Liver (tissue), 8 donors: ENCODE measurements at regions not wholly inside any gene's neighbourhood (a gene's known extent, or its start where the extent isn't known, plus 50 kb on each side); places are given as distances from the start of the nearest gene placed in this dataset.

Source experiments
- DNase-seq: peaks from one replicate; pipeline ENCODE4 v3.0.0-alpha.2; 2017; ENCODE audit warnings: low spot score
- H3K27ac ChIP-seq, 2 donors: one replicate each; pipeline ENCODE4 v1.7.0; 2013; ENCODE audit warnings: inconsistent platforms in 2 of 2, low read length in 2 of 2, control low read depth in 1 of 2, low read depth in 1 of 2, mild to moderate bottlenecking in 1 of 2
- H3K27me3 ChIP-seq, 4 donors: one replicate each; pipeline versions ENCODE4 v1.6.1 to v1.7.0; 2013; ENCODE audit warnings: low read length in 3 of 4, inconsistent platforms in 1 of 4, mild to moderate bottlenecking in 1 of 4, moderate library complexity in 1 of 4; ENCODE audit not compliant: control insufficient read depth in 4 of 4, insufficient read depth in 4 of 4
- H3K36me3 ChIP-seq, 4 donors: one replicate each; pipeline versions ENCODE4 v1.6.1 to v1.7.0; 2013; ENCODE audit warnings: low read length in 3 of 4, mild to moderate bottlenecking in 3 of 4, low read depth in 1 of 4, moderate library complexity in 1 of 4; ENCODE audit not compliant: control insufficient read depth in 4 of 4, insufficient read depth in 3 of 4
- H3K4me1 ChIP-seq, 4 donors: one replicate each; pipeline versions ENCODE4 v1.6.1 to v1.7.0; 2013; ENCODE audit warnings: low read length in 3 of 4, mild to moderate bottlenecking in 3 of 4, moderate library complexity in 1 of 4; ENCODE audit not compliant: control insufficient read depth in 4 of 4, insufficient read depth in 4 of 4
- H3K4me3 ChIP-seq, 3 donors: one replicate each; pipeline versions ENCODE4 v1.6.1 to v1.7.0; 2013; ENCODE audit warnings: low read length in 3 of 3, control low read depth in 1 of 3, low read depth in 1 of 3, mild to moderate bottlenecking in 1 of 3
- H3K9ac ChIP-seq, 2 donors: one replicate each; pipeline ENCODE4 v1.7.0; 2013; ENCODE audit warnings: low read length in 2 of 2, mild to moderate bottlenecking in 2 of 2, moderate library complexity in 2 of 2, control low read depth in 1 of 2, low read depth in 1 of 2
- H3K9me3 ChIP-seq, 4 donors: one replicate each; pipeline versions ENCODE4 v1.6.1 to v1.7.0; 2013; ENCODE audit warnings: low read length in 3 of 4; ENCODE audit not compliant: control insufficient read depth in 4 of 4
- ATF3 ChIP-seq: IDR thresholded peaks from 2 replicates; pipeline ENCODE4 v1.6.1; 2016; ENCODE audit warnings: antibody characterized with exemption
- CTCF ChIP-seq: fragments of 150-350 bp; IDR thresholded peaks from 2 replicates; pipeline ENCODE4 v1.5.1; 2017; ENCODE audit warnings: improper control_type of control experiment, low read depth, low read length; ENCODE audit not compliant: missing input control
- EGR1 ChIP-seq, 2 donors: IDR thresholded peaks; 2 replicates each; pipeline ENCODE4 v1.6.1; 2016 to 2018; ENCODE audit warnings: antibody characterized with exemption in 2 of 2, low read depth in 2 of 2
- FOXA1 ChIP-seq: IDR thresholded peaks from 2 replicates; pipeline ENCODE4 v1.6.1; 2016; ENCODE audit warnings: antibody characterized with exemption
- FOXA2 ChIP-seq: IDR thresholded peaks from 2 replicates; pipeline ENCODE4 v1.6.1; 2016; ENCODE audit warnings: antibody characterized with exemption
- HNF4A ChIP-seq, 2 donors: conservative IDR thresholded peaks; 2 replicates each; pipeline ENCODE4 v1.6.1; 2016; ENCODE audit warnings: antibody characterized with exemption in 2 of 2, mild to moderate bottlenecking in 2 of 2
- HNF4G ChIP-seq: IDR thresholded peaks from 2 replicates; pipeline ENCODE4 v1.6.1; 2016; ENCODE audit warnings: antibody characterized with exemption
- JUND ChIP-seq, 2 donors: IDR thresholded peaks; 2 replicates each; pipeline ENCODE4 v1.6.1; 2016; ENCODE audit warnings: antibody characterized with exemption in 2 of 2
- MAX ChIP-seq: IDR thresholded peaks from 2 replicates; pipeline ENCODE4 v1.6.1; 2016; ENCODE audit warnings: antibody characterized with exemption
- NR2F2 ChIP-seq: IDR thresholded peaks from 2 replicates; pipeline ENCODE4 v1.6.1; 2016; ENCODE audit warnings: antibody characterized with exemption
- RAD21 ChIP-seq, 2 donors: IDR thresholded peaks; 2 replicates each; pipeline ENCODE4 v1.6.1; 2016; ENCODE audit warnings: antibody characterized with exemption in 2 of 2, mild to moderate bottlenecking in 2 of 2
- REST ChIP-seq: IDR thresholded peaks from 2 replicates; pipeline ENCODE4 v1.6.1; 2016; ENCODE audit warnings: antibody characterized with exemption, mild to moderate bottlenecking
- RXRA ChIP-seq, 2 donors: IDR thresholded peaks; 2 replicates each; pipeline ENCODE4 v1.6.1; 2017 to 2018; ENCODE audit warnings: antibody characterized with exemption in 2 of 2, mild to moderate bottlenecking in 1 of 2
- SP1 ChIP-seq: IDR thresholded peaks from 2 replicates; pipeline ENCODE4 v1.6.1; 2018; ENCODE audit warnings: antibody characterized with exemption, mild to moderate bottlenecking
- TAF1 ChIP-seq: conservative IDR thresholded peaks from 2 replicates; pipeline ENCODE4 v1.6.1; 2016; ENCODE audit warnings: antibody characterized with exemption, mild to moderate bottlenecking
- YY1 ChIP-seq: IDR thresholded peaks from 2 replicates; pipeline ENCODE4 v1.6.1; 2016; ENCODE audit warnings: antibody characterized with exemption, mild to moderate bottlenecking
- ZBTB33 ChIP-seq: IDR thresholded peaks from 2 replicates; pipeline ENCODE4 v1.6.1; 2016; ENCODE audit warnings: antibody characterized with exemption
- WGBS: extraction: QIAGEN DNeasy Blood & Tissue Kit; methylation state at CpG from one replicate; pipeline ENCODE4 v1.1.7; 2013; 5-methylcytosine and 5-hydroxymethylcytosine counted together
- donor health status: healthy.
- donor health status: healthy.
- donor health status: healthy.
- donor health status: healthy.
- donor health status: healthy.

- DNase-seq = no peak
- H3K4me1 ChIP-seq = no peaks in the 10 kb centered on the region
These were observed 251.2 kb upstream of the NOX3 start for GRCh38 chr6:155706806-155707205.

GRCh38 chr6:155706341-155706740 is 250.7 kb upstream of the NOX3 start:
- Histone ChIP-seq H3K36me3 (no peaks in the 10 kb centered on the region), H3K9ac (no peak overlapping the region), H3K27ac (no peak overlapping the region), H3K27me3 (no peaks in the 10 kb centered on the region), H3K4me1 (no peaks in the 10 kb centered on the region), H3K4me3 (no peak overlapping the region), H3K9me3 (no peaks in the 10 kb centered on the region)
- no peak for TF ChIP-seq MAX
- no peak for TF ChIP-seq RAD21 (IDR thresholded peaks at IDR 0.05)
- no peak for TF ChIP-seq FOXA1
- TF ChIP-seq ATF3 = no peak
- TF ChIP-seq TAF1 = no peak
- no peak for TF ChIP-seq SP1
- TF ChIP-seq HNF4A (conservative IDR thresholded peaks at IDR 0.05) = no peak
- no peak for TF ChIP-seq ZBTB33
- TF ChIP-seq YY1 = no peak
- no peak for TF ChIP-seq CTCF
- no peak for TF ChIP-seq REST
- no peak for TF ChIP-seq JUND (IDR thresholded peaks at IDR 0.05)
- TF ChIP-seq FOXA2 = no peak
- no peak for TF ChIP-seq RXRA (IDR thresholded peaks at IDR 0.05)
- TF ChIP-seq NR2F2 = no peak
- TF ChIP-seq HNF4G = no peak
- TF ChIP-seq EGR1 (IDR thresholded peaks at IDR 0.05; ENCODE audit: low read depth in 2 of 2) = no peak
- 39% methylated on average over 2 of the region's 2 CpGs for WGBS
- DNase-seq = no peak

More at GRCh38 chr6:155706806-155707205, 251.2 kb upstream of the NOX3 start:
- Histone ChIP-seq H3K27me3 (no peaks in the 10 kb centered on the region), H3K36me3 (no peaks in the 10 kb centered on the region), H3K4me3 (no peak overlapping the region), H3K9ac (no peak overlapping the region), H3K27ac (no peak overlapping the region), H3K9me3 (no peaks in the 10 kb centered on the region)
- WGBS = 93% methylated on average over 1 of the region's 1 CpG
- TF ChIP-seq ZBTB33 (no peak), RXRA (IDR thresholded peaks at IDR 0.05) (no peak), YY1 (no peak)
